ENCODE measurements at regions not wholly inside any gene's neighbourhood (a gene's known extent, or its start where the extent isn't known, plus 50 kb on each side); places are given as distances from the start of the nearest gene placed in this dataset.
"Not testable (repeated sequence)": the region's sequence is repeated elsewhere in the genome, so short reads cannot be mapped to it uniquely, and the experiment has no call there.

- no peak overlapping the region for H3K4me3 ChIP-seq (ENCODE audit: low read depth, low read length)
- TF ChIP-seq CTCF (IDR thresholded peaks at IDR 0.05; ENCODE audit: borderline replicate concordance, insufficient read depth, low read depth, low read length): no peak
Measured at GRCh38 chr1:95660736-95661135, 426.7 kb downstream of the RWDD3 start.

- H3K4me3 ChIP-seq (ENCODE audit: low read depth, low read length): not testable (repeated sequence)
Measured at GRCh38 chr1:95663530-95663929, 429.5 kb downstream of the RWDD3 start.

GRCh38 chr1:95668165-95668564 is 434.2 kb downstream of the RWDD3 start:
- TF ChIP-seq CTCF (IDR thresholded peaks at IDR 0.05; ENCODE audit: borderline replicate concordance, insufficient read depth, low read depth, low read length): no peak
- no peak overlapping the region for H3K4me3 ChIP-seq (ENCODE audit: low read depth, low read length)

GRCh38 chr1:95669638-95670037 is 435.6 kb downstream of the RWDD3 start:
- not testable (repeated sequence) for H3K4me3 ChIP-seq (ENCODE audit: low read depth, low read length)

GRCh38 chr1:95671098-95671497 is 437.1 kb downstream of the RWDD3 start:
- no peak overlapping the region for H3K4me3 ChIP-seq (ENCODE audit: low read depth, low read length)
- no peak for TF ChIP-seq CTCF (IDR thresholded peaks at IDR 0.05; ENCODE audit: borderline replicate concordance, insufficient read depth, low read depth, low read length)

GRCh38 chr1:95679262-95679661 is 445.3 kb downstream of the RWDD3 start:
- H3K4me3 ChIP-seq (ENCODE audit: low read depth, low read length): no peak overlapping the region
- TF ChIP-seq CTCF (IDR thresholded peaks at IDR 0.05; ENCODE audit: borderline replicate concordance, insufficient read depth, low read depth, low read length): no peak

GRCh38 chr1:95685081-95685480 is 451.1 kb downstream of the RWDD3 start:
- no peak overlapping the region for H3K4me3 ChIP-seq (ENCODE audit: low read depth, low read length)
- TF ChIP-seq CTCF (IDR thresholded peaks at IDR 0.05; ENCODE audit: borderline replicate concordance, insufficient read depth, low read depth, low read length): no peak

GRCh38 chr1:95686217-95686616 is 452.2 kb downstream of the RWDD3 start:
- H3K4me3 ChIP-seq (ENCODE audit: low read depth, low read length): no peak overlapping the region
- no peak for TF ChIP-seq CTCF (IDR thresholded peaks at IDR 0.05; ENCODE audit: borderline replicate concordance, insufficient read depth, low read depth, low read length)
